ENCODE measurements at regions not wholly inside any gene's neighbourhood (a gene's known extent, or its start where the extent isn't known, plus 50 kb on each side); places are given as distances from the start of the nearest gene placed in this dataset.

GRCh38 chr11:69572233-69572860 lies 68.6 kb upstream of the CCND1 start:
- intact Hi-C loops (cut with DNase I; ENCODE audit: low total_unique reads) = no loop called here
- H3K9me3 ChIP-seq = no peaks in the 10 kb centered on the region
- no peaks in the 10 kb centered on the region for H3K36me3 ChIP-seq
- no peak overlapping the region for H3K27ac ChIP-seq
- H3K4me3 ChIP-seq = no peak overlapping the region
- no peak for TF ChIP-seq POLR2A (IDR thresholded peaks at IDR 0.05)
- TF ChIP-seq CTCF (IDR thresholded peaks at IDR 0.05) = no peak
- DNase-seq = no peak
- no peaks in the 10 kb centered on the region for H3K4me1 ChIP-seq
- no peaks in the 10 kb centered on the region for H3K27me3 ChIP-seq

GRCh38 chr11:69572861-69573260 lies 68.1 kb upstream of the CCND1 start:
- Histone ChIP-seq H3K27me3 (no peaks in the 10 kb centered on the region), H3K9me3 (no peaks in the 10 kb centered on the region), H3K27ac (no peak overlapping the region), H3K4me3 (no peak overlapping the region), H3K36me3 (no peaks in the 10 kb centered on the region), H3K4me1 (no peaks in the 10 kb centered on the region)
- intact Hi-C loops (cut with DNase I; ENCODE audit: low total_unique reads) = no loop called here
- no peak for DNase-seq
- TF ChIP-seq POLR2A (IDR thresholded peaks at IDR 0.05) (no peak), CTCF (IDR thresholded peaks at IDR 0.05) (no peak)

- Histone ChIP-seq H3K27ac (no peak overlapping the region), H3K9me3 (no peaks in the 10 kb centered on the region), H3K27me3 (no peaks in the 10 kb centered on the region), H3K4me1 (no peaks in the 10 kb centered on the region), H3K36me3 (no peaks in the 10 kb centered on the region), H3K4me3 (no peak overlapping the region)
- no peak for DNase-seq
- intact Hi-C loops (cut with DNase I; ENCODE audit: low total_unique reads) = no loop called here
- TF ChIP-seq POLR2A (IDR thresholded peaks at IDR 0.05) = no peak
- TF ChIP-seq CTCF (IDR thresholded peaks at IDR 0.05) = no peak
Measured at GRCh38 chr11:69573761-69574607, 67.0 kb upstream of the CCND1 start.

- H3K9me3 ChIP-seq = no peaks in the 10 kb centered on the region
- no peaks in the 10 kb centered on the region for H3K36me3 ChIP-seq
- no peak for DNase-seq
- H3K27me3 ChIP-seq = no peaks in the 10 kb centered on the region
- H3K4me3 ChIP-seq = no peak overlapping the region
- intact Hi-C loops (cut with DNase I; ENCODE audit: low total_unique reads) = no loop called here
- H3K27ac ChIP-seq = no peak overlapping the region
- TF ChIP-seq CTCF (IDR thresholded peaks at IDR 0.05) (no peak), POLR2A (IDR thresholded peaks at IDR 0.05) (no peak)
- no peaks in the 10 kb centered on the region for H3K4me1 ChIP-seq
Measured at GRCh38 chr11:69574608-69575255, 66.2 kb upstream of the CCND1 start.
